ENCODE measurements at regions not wholly inside any gene's neighbourhood (a gene's known extent, or its start where the extent isn't known, plus 50 kb on each side); places are given as distances from the start of the nearest gene placed in this dataset.

GRCh38 chr3:24830230-24831152 lies 335.8 kb upstream of the THRB start:
- no peak for TF ChIP-seq JUND (IDR thresholded peaks at IDR 0.05; ENCODE audit: low read depth)
- in situ Hi-C loops (cut with HindIII; ENCODE audit: low pct_unique_long_range_greater_than_20kb, low sequenced_read_pairs), result no loop called here
- DNase-seq (ENCODE audit: low read depth in 1 of 2, low spot score in 1 of 2), result no peak

GRCh38 chr3:24831221-24831620 lies 336.6 kb upstream of the THRB start:
- no peak for TF ChIP-seq JUND (IDR thresholded peaks at IDR 0.05; ENCODE audit: low read depth)
- no peak for DNase-seq (ENCODE audit: low read depth in 1 of 2, low spot score in 1 of 2)
- in situ Hi-C loops (cut with HindIII; ENCODE audit: low pct_unique_long_range_greater_than_20kb, low sequenced_read_pairs), result no loop called here

- in situ Hi-C loops (cut with HindIII; ENCODE audit: low pct_unique_long_range_greater_than_20kb, low sequenced_read_pairs), result no loop called here
These were observed 338.2 kb upstream of the THRB start for GRCh38 chr3:24832891-24833290.

GRCh38 chr3:24834442-24834841 lies 339.8 kb upstream of the THRB start:
- in situ Hi-C loops (cut with HindIII; ENCODE audit: low pct_unique_long_range_greater_than_20kb, low sequenced_read_pairs), result no loop called here
- no peak for DNase-seq (ENCODE audit: low read depth in 1 of 2, low spot score in 1 of 2)
- no peak for TF ChIP-seq JUND (IDR thresholded peaks at IDR 0.05; ENCODE audit: low read depth)

More at GRCh38 chr3:24832891-24833290, 338.2 kb upstream of the THRB start:
- no peak for TF ChIP-seq JUND (IDR thresholded peaks at IDR 0.05; ENCODE audit: low read depth)
- no peak for DNase-seq (ENCODE audit: low read depth in 1 of 2, low spot score in 1 of 2)

GRCh38 chr3:24835510-24835909 lies 340.9 kb upstream of the THRB start:
- no peak for DNase-seq (ENCODE audit: low read depth in 1 of 2, low spot score in 1 of 2)
- in situ Hi-C loops (cut with HindIII; ENCODE audit: low pct_unique_long_range_greater_than_20kb, low sequenced_read_pairs), result no loop called here
- TF ChIP-seq JUND (IDR thresholded peaks at IDR 0.05; ENCODE audit: low read depth), result no peak

GRCh38 chr3:24837601-24838000 lies 343.0 kb upstream of the THRB start:
- DNase-seq (ENCODE audit: low read depth in 1 of 2, low spot score in 1 of 2), result no peak
- in situ Hi-C loops (cut with HindIII; ENCODE audit: low pct_unique_long_range_greater_than_20kb, low sequenced_read_pairs), result no loop called here
- TF ChIP-seq JUND (IDR thresholded peaks at IDR 0.05; ENCODE audit: low read depth), result no peak

- in situ Hi-C loops (cut with HindIII; ENCODE audit: low pct_unique_long_range_greater_than_20kb, low sequenced_read_pairs), result no loop called here
- no peak for TF ChIP-seq JUND (IDR thresholded peaks at IDR 0.05; ENCODE audit: low read depth)
- no peak for DNase-seq (ENCODE audit: low read depth in 1 of 2, low spot score in 1 of 2)
These were observed 343.9 kb upstream of the THRB start for GRCh38 chr3:24838533-24838932.

GRCh38 chr3:24843955-24844354 lies 349.3 kb upstream of the THRB start:
- no peak for DNase-seq (ENCODE audit: low read depth in 1 of 2, low spot score in 1 of 2)
- in situ Hi-C loops (cut with HindIII; ENCODE audit: low pct_unique_long_range_greater_than_20kb, low sequenced_read_pairs), result no loop called here

GRCh38 chr3:24845524-24846155 lies 351.0 kb upstream of the THRB start:
- DNase-seq (ENCODE audit: low read depth in 1 of 2, low spot score in 1 of 2), result no peak
- in situ Hi-C loops (cut with HindIII; ENCODE audit: low pct_unique_long_range_greater_than_20kb, low sequenced_read_pairs), result no loop called here
- no peak for TF ChIP-seq JUND (IDR thresholded peaks at IDR 0.05; ENCODE audit: low read depth)

More at GRCh38 chr3:24843955-24844354, 349.3 kb upstream of the THRB start:
- no peak for TF ChIP-seq JUND (IDR thresholded peaks at IDR 0.05; ENCODE audit: low read depth)

GRCh38 chr3:24846286-24846860 lies 351.7 kb upstream of the THRB start:
- DNase-seq (ENCODE audit: low read depth in 1 of 2, low spot score in 1 of 2), result no peak
- TF ChIP-seq JUND (IDR thresholded peaks at IDR 0.05; ENCODE audit: low read depth), result no peak
- in situ Hi-C loops (cut with HindIII; ENCODE audit: low pct_unique_long_range_greater_than_20kb, low sequenced_read_pairs), result no loop called here

GRCh38 chr3:24850245-24850644 lies 355.6 kb upstream of the THRB start:
- DNase-seq (ENCODE audit: low read depth in 1 of 2, low spot score in 1 of 2), result no peak
- in situ Hi-C loops (cut with HindIII; ENCODE audit: low pct_unique_long_range_greater_than_20kb, low sequenced_read_pairs), result no loop called here
- TF ChIP-seq JUND (IDR thresholded peaks at IDR 0.05; ENCODE audit: low read depth), result no peak

- DNase-seq (ENCODE audit: low read depth in 1 of 2, low spot score in 1 of 2), result peak in 1 of 2 experiments; percentile 71
- TF ChIP-seq JUND (IDR thresholded peaks at IDR 0.05; ENCODE audit: low read depth), result no peak
- in situ Hi-C loops (cut with HindIII; ENCODE audit: low pct_unique_long_range_greater_than_20kb, low sequenced_read_pairs), result no loop called here
These were observed 359.2 kb upstream of the THRB start for GRCh38 chr3:24853685-24854490.

Data from T47D (cell line).